HepG2 (cell line): ENCODE measurements at regions not wholly inside any gene's neighbourhood (a gene's known extent, or its start where the extent isn't known, plus 50 kb on each side); places are given as distances from the start of the nearest gene placed in this dataset.

Experiments
- CCDC6 ChIP-seq: sonication (generic); formaldehyde crosslinking; IDR thresholded peaks from 2 replicates; pipeline ENCODE4 v1.8.1; 2022; ENCODE audit warnings: mild to moderate bottlenecking, missing genetic modification reagents, moderate library complexity
- CSRNP1 ChIP-seq: sonication (generic); formaldehyde crosslinking; IDR thresholded peaks from 2 replicates; pipeline ENCODE4 v1.8.1; 2023; ENCODE audit warnings: mild to moderate bottlenecking, missing genetic modification reagents
- DZIP1 ChIP-seq: sonication (generic); formaldehyde crosslinking; IDR thresholded peaks from 2 replicates; pipeline ENCODE4 v1.5.0; 2020; ENCODE audit warnings: mild to moderate bottlenecking, missing genetic modification reagents
- JARID2 ChIP-seq: sonication (generic); formaldehyde crosslinking; IDR thresholded peaks from 2 replicates; pipeline ENCODE4 v1.8.1; 2023; ENCODE audit warnings: missing genetic modification reagents, inconsistent platforms; ENCODE audit not compliant: insufficient replicate concordance
- KLF6 ChIP-seq: IDR thresholded peaks from 2 replicates; pipeline ENCODE4 v1.8.0; 2016; ENCODE audit warnings: missing biosample characterization, missing genetic modification reagents
- ONECUT2 ChIP-seq: sonication (generic); formaldehyde crosslinking; IDR thresholded peaks from 2 replicates; pipeline ENCODE4 v1.4.0; 2020; ENCODE audit warnings: missing genetic modification reagents
- SP2 ChIP-seq: sonication (generic); formaldehyde crosslinking; IDR thresholded peaks from 2 replicates; pipeline ENCODE4 v1.5.1; 2020; ENCODE audit warnings: mild to moderate bottlenecking, missing genetic modification reagents
- ZNF512 ChIP-seq: sonication (generic); formaldehyde crosslinking; IDR thresholded peaks from 2 replicates; pipeline ENCODE4 v1.4.0; 2020; ENCODE audit warnings: mild to moderate bottlenecking, missing genetic modification reagents
- ZNF841 ChIP-seq: sonication (generic); formaldehyde crosslinking; IDR thresholded peaks from 2 replicates; pipeline ENCODE4 v1.8.1; 2023; ENCODE audit warnings: missing genetic modification reagents, borderline replicate concordance
- ZSCAN12 ChIP-seq: sonication (generic); formaldehyde crosslinking; IDR thresholded peaks from 2 replicates; pipeline ENCODE4 v1.9.0; 2021; ENCODE audit warnings: mild to moderate bottlenecking, missing genetic modification reagents
- TF ChIP-seq, protein P1 (sequence below): sonication (generic); formaldehyde crosslinking; IDR thresholded peaks from 2 replicates; pipeline ENCODE4 v1.4.0; 2020; ENCODE audit warnings: missing genetic modification reagents, mild to moderate bottlenecking, borderline replicate concordance
- TF ChIP-seq, protein P2 (sequence below): sonication (generic); formaldehyde crosslinking; IDR thresholded peaks from 2 replicates; pipeline ENCODE4 v1.4.0; 2020; ENCODE audit warnings: missing genetic modification reagents
- TF ChIP-seq, protein P3 (sequence below): sonication (generic); formaldehyde crosslinking; conservative IDR thresholded peaks from 2 replicates; pipeline ENCODE4 v1.4.0; 2020; ENCODE audit warnings: missing genetic modification reagents

DNA sequence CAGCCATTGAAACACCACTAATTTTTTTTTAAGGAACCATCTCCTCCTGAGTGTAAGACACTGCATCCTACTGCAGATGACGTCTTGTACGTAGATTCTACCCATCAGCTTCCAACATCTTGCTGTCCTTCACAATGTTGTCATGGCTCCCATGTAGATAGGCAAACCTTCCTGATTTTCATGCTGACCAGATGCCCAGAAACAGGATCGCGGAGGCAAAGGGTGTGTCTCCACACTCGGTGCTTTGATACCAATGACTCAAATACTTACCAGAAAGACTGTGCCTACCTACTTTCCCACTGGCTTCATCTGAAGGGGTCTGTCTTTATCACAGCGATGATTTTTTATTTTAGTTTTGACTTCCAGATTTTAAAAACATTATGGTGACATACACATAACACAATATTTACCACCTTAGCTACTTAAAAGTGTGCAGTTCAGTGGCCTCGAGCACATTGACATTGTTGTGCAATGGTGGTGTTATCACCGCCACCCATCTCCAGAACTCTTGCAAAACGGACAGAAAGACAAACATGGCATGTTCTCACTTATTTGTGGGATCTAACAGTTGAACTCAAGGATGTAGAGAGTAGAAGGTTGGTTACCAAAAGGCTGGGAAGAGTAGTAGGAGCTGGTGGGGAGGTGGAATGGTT lies 94.0 kb upstream of the PEG3 start (continued):
- TF ChIP-seq, protein P1, sequence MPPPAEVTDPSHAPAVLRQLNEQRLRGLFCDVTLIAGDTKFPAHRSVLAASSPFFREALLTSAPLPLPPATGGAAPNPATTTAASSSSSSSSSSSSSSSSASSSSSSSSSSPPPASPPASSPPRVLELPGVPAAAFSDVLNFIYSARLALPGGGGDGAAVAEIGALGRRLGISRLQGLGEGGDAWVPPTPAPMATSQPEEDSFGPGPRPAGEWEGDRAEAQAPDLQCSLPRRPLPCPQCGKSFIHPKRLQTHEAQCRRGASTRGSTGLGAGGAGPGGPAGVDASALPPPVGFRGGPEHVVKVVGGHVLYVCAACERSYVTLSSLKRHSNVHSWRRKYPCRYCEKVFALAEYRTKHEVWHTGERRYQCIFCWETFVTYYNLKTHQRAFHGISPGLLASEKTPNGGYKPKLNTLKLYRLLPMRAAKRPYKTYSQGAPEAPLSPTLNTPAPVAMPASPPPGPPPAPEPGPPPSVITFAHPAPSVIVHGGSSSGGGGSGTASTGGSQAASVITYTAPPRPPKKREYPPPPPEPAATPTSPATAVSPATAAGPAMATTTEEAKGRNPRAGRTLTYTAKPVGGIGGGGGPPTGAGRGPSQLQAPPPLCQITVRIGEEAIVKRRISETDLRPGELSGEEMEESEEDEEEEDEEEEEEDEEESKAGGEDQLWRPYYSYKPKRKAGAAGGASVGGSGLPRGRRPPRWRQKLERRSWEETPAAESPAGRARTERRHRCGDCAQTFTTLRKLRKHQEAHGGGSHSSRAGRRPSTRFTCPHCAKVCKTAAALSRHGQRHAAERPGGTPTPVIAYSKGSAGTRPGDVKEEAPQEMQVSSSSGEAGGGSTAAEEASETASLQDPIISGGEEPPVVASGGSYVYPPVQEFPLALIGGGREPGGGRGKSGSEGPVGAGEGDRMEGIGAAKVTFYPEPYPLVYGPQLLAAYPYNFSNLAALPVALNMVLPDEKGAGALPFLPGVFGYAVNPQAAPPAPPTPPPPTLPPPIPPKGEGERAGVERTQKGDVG, result peak; percentile 89
- TF ChIP-seq SP2 (CRISPR knock-in tag), result no peak
- peak; percentile 72 for TF ChIP-seq ONECUT2 (CRISPR knock-in tag)
- TF ChIP-seq, protein P2, sequence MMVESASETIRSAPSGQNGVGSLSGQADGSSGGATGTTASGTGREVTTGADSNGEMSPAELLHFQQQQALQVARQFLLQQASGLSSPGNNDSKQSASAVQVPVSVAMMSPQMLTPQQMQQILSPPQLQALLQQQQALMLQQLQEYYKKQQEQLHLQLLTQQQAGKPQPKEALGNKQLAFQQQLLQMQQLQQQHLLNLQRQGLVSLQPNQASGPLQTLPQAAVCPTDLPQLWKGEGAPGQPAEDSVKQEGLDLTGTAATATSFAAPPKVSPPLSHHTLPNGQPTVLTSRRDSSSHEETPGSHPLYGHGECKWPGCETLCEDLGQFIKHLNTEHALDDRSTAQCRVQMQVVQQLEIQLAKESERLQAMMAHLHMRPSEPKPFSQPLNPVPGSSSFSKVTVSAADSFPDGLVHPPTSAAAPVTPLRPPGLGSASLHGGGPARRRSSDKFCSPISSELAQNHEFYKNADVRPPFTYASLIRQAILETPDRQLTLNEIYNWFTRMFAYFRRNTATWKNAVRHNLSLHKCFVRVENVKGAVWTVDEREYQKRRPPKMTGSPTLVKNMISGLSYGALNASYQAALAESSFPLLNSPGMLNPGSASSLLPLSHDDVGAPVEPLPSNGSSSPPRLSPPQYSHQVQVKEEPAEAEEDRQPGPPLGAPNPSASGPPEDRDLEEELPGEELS (CRISPR knock-in tag), result peak; percentile 99
- TF ChIP-seq, protein P3, sequence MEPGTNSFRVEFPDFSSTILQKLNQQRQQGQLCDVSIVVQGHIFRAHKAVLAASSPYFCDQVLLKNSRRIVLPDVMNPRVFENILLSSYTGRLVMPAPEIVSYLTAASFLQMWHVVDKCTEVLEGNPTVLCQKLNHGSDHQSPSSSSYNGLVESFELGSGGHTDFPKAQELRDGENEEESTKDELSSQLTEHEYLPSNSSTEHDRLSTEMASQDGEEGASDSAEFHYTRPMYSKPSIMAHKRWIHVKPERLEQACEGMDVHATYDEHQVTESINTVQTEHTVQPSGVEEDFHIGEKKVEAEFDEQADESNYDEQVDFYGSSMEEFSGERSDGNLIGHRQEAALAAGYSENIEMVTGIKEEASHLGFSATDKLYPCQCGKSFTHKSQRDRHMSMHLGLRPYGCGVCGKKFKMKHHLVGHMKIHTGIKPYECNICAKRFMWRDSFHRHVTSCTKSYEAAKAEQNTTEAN, result peak; percentile 97
- no peak for TF ChIP-seq ZNF512 (CRISPR knock-in tag)
- TF ChIP-seq KLF6 (CRISPR knock-in tag), result peak; percentile 95
- TF ChIP-seq CSRNP1, result peak; percentile 69; the same call in 1 of the 2 replicates
- TF ChIP-seq DZIP1, result no peak
- peak; percentile 89; the same call in 1 of the 2 replicates for TF ChIP-seq CCDC6 (CRISPR knock-in tag)
- peak; percentile 68; the same call in 1 of the 2 replicates for TF ChIP-seq ZSCAN12 (CRISPR knock-in tag)
- TF ChIP-seq JARID2 (CRISPR knock-in tag), result peak; percentile 80
- peak; percentile 81; the same call in 1 of the 2 replicates for TF ChIP-seq ZNF841
